HCT116 (cell line): ENCODE measurements at regions not wholly inside any gene's neighbourhood (a gene's known extent, or its start where the extent isn't known, plus 50 kb on each side); places are given as distances from the start of the nearest gene placed in this dataset.

ENCODE experiments used
- ATAC-seq: fragments of 200-7000 bp; cut with Tn5 transposase; 2 replicates; pipeline ENCODE4 v1.9.1; 2020; ENCODE audit warnings: mild to moderate bottlenecking, moderate library complexity
- BruUV-seq: library from RNA; stranded (reverse); fragments of 400-500 nt; replicated peaks from 2 replicates; lab custom pipeline; 2021; lab: Mats Ljungman, UMichigan
- CTCF ChIA-PET: fragments of 300-600 bp; sonication (Branson Sonifier 250); formaldehyde crosslinking; loops from one replicate; lab custom pipeline; 2021; ENCODE audit warnings: antibody characterized with exemption; lab: Charles Lee
- POLR2A ChIA-PET: fragments of 300-600, 350-600 bp; sonication (Branson Sonifier 250); formaldehyde crosslinking; loops from one replicate; lab custom pipeline; 2021; ENCODE audit warnings: antibody characterized with exemption; lab: Charles Lee
- RAD21 ChIA-PET, 2 experiments: fragments of 300-600 bp; sonication (Branson Sonifier 250); formaldehyde crosslinking; loops; one replicate each; lab custom pipeline; 2023; ENCODE audit warnings: low total read pairs in 2 of 2; ENCODE audit not compliant: uncharacterized antibody in 2 of 2, unreplicated experiment in 2 of 2, low non-redundant PET in 1 of 2; lab: Charles Lee
- DNase-seq: peaks from one replicate; pipeline ENCODE4 v3.0.0-alpha.2; 2010; ENCODE audit warnings: low read depth, low spot score
- H2AFZ ChIP-seq: fragments of 200-600 bp; shearing (Covaris generic), sonication (generic); 2 replicates; pipeline ENCODE4 v1.6.1; 2017; ENCODE audit warnings: low read depth, mixed run types, mixed read lengths, antibody characterized with exemption, low read length; ENCODE audit not compliant: poor library complexity, severe bottlenecking
- H3K27ac ChIP-seq: 2 replicates; pipeline ENCODE4 v1.5.1; 2012; ENCODE audit warnings: low read depth, low read length
- H3K27me3 ChIP-seq: fragments of 200-600 bp; sonication (generic); 2 replicates; pipeline ENCODE4 v1.6.1; 2016; ENCODE audit warnings: mixed run types, low read length, mixed read lengths; ENCODE audit not compliant: insufficient read depth
- H3K36me3 ChIP-seq, 2 experiments: fragments of 200-500 bp in 1 of 2; fragments of 200-600 bp in 1 of 2; sonication (Bioruptor generic) in 1 of 2; sonication (generic) in 1 of 2; 2 replicates each; pipeline versions ENCODE4 v1.5.1 to v1.6.1; 2014 to 2016; ENCODE audit warnings: low read length in 2 of 2, inconsistent platforms in 1 of 2, mixed read lengths in 1 of 2, mixed run types in 1 of 2; ENCODE audit not compliant: insufficient read depth in 2 of 2, control insufficient read depth in 1 of 2
- H3K4me1 ChIP-seq, 2 experiments: fragments of 200-600 bp in 1 of 2; sonication (generic) in 1 of 2; 2 replicates each; pipeline versions ENCODE4 v1.5.1 to v1.6.1; 2012 to 2017; ENCODE audit warnings: low read length in 2 of 2, inconsistent platforms in 1 of 2, mild to moderate bottlenecking in 1 of 2, mixed read lengths in 1 of 2, mixed run types in 1 of 2, moderate library complexity in 1 of 2; ENCODE audit not compliant: insufficient read depth in 2 of 2, control insufficient read depth in 1 of 2
- H3K4me2 ChIP-seq: fragments of 200-600 bp; sonication (generic); 2 replicates; pipeline ENCODE4 v1.6.1; 2017; ENCODE audit warnings: mixed run types, low read length, mixed read lengths
- H3K4me3 ChIP-seq, 2 experiments: fragments of 200-600 bp in 1 of 2; sonication (generic) in 1 of 2; replicated peaks in 1 of 2; 2 replicates each; pipeline ENCODE4 v1.5.1; 2011 to 2016; ENCODE audit warnings: low read length in 2 of 2, control low read depth in 1 of 2, low read depth in 1 of 2, mild to moderate bottlenecking in 1 of 2, mixed read lengths in 1 of 2, mixed run types in 1 of 2
- H3K79me2 ChIP-seq: fragments of 200-600 bp; sonication (generic); 2 replicates; pipeline ENCODE4 v1.6.1; 2017; ENCODE audit warnings: mild to moderate bottlenecking, mixed run types, low read length, moderate library complexity, mixed read lengths; ENCODE audit not compliant: insufficient read depth
- H3K9ac ChIP-seq: fragments of 200-600 bp; sonication (generic); 2 replicates; pipeline ENCODE4 v1.6.1; 2016; ENCODE audit warnings: low read length, mixed read lengths
- H3K9me2 ChIP-seq: fragments of 200-600 bp; sonication (generic), shearing (Covaris generic); 2 replicates; pipeline ENCODE4 v1.6.1; 2017; ENCODE audit warnings: mixed run types, mild to moderate bottlenecking, moderate library complexity; ENCODE audit not compliant: insufficient read depth
- H3K9me3 ChIP-seq, 2 experiments: fragments of 200-500 bp in 1 of 2; fragments of 200-600 bp in 1 of 2; sonication (Bioruptor generic) in 1 of 2; sonication (generic) in 1 of 2; 2 replicates each; pipeline ENCODE4 v1.6.1; 2014 to 2017; ENCODE audit warnings: low read length in 2 of 2, mixed read lengths in 2 of 2, inconsistent platforms in 1 of 2, low read depth in 1 of 2, mild to moderate bottlenecking in 1 of 2, mixed run types in 1 of 2, moderate library complexity in 1 of 2; ENCODE audit not compliant: control insufficient read depth in 1 of 2, insufficient read depth in 1 of 2
- H4K20me1 ChIP-seq: fragments of 200-600 bp; sonication (generic), shearing (Covaris generic); 2 replicates; pipeline ENCODE4 v1.6.1; 2017; ENCODE audit warnings: mixed run types, mild to moderate bottlenecking, moderate library complexity; ENCODE audit not compliant: insufficient read depth
- CEBPB ChIP-seq: IDR thresholded peaks from 2 replicates; pipeline ENCODE4 v1.6.1; 2012; ENCODE audit warnings: low read depth
- EGR1 ChIP-seq: IDR thresholded peaks from 2 replicates; pipeline ENCODE4 v1.6.1; 2012; ENCODE audit warnings: low read depth
- ELF1 ChIP-seq: IDR thresholded peaks from 2 replicates; pipeline ENCODE4 v1.6.1; 2012; ENCODE audit warnings: low read depth, borderline replicate concordance
- EZH2 ChIP-seq: fragments of 200-600 bp; sonication (generic); IDR thresholded peaks from 2 replicates; pipeline ENCODE4 v1.6.1; 2017; ENCODE audit warnings: antibody characterized with exemption, mixed run types
- EZH2phosphoT487 ChIP-seq: fragments of 200-600 bp; IDR thresholded peaks from 2 replicates; pipeline ENCODE4 v1.6.1; 2018; ENCODE audit warnings: antibody characterized with exemption, borderline replicate concordance
- FOSL1 ChIP-seq: IDR thresholded peaks from 2 replicates; pipeline ENCODE4 v1.6.1; 2012; ENCODE audit warnings: low read depth
- POLR2A ChIP-seq: IDR thresholded peaks from 2 replicates; pipeline ENCODE4 v1.7.0; 2011; ENCODE audit warnings: borderline replicate concordance; ENCODE audit not compliant: insufficient read depth, insufficient read length; ENCODE audit errors: extremely low read depth
- POLR2AphosphoS5 ChIP-seq: IDR thresholded peaks from 2 replicates; pipeline ENCODE4 v1.6.1; 2011; ENCODE audit warnings: mild to moderate bottlenecking, low read depth, low read length, moderate library complexity
- REST ChIP-seq: IDR thresholded peaks from 2 replicates; pipeline ENCODE4 v1.6.1; 2012; ENCODE audit warnings: low read depth
- SP1 ChIP-seq: IDR thresholded peaks from 2 replicates; pipeline ENCODE4 v1.6.1; 2012; ENCODE audit warnings: low read depth
- SRF ChIP-seq: IDR thresholded peaks from 2 replicates; pipeline ENCODE4 v1.6.1; 2012; ENCODE audit warnings: low read depth
- YY1 ChIP-seq: IDR thresholded peaks from 2 replicates; pipeline ENCODE4 v1.6.1; 2011; ENCODE audit warnings: low read length, low read depth, moderate library complexity, mild to moderate bottlenecking; ENCODE audit not compliant: insufficient replicate concordance; ENCODE audit errors: extremely low read depth
- ZFX ChIP-seq: fragments of 450-650 bp; IDR thresholded peaks from 2 replicates; pipeline ENCODE4 v1.6.1; 2017
- ZNF274 ChIP-seq: fragments of 200-500 bp; sonication (Bioruptor generic); IDR thresholded peaks from 2 replicates; pipeline ENCODE4 v1.6.1; 2014; ENCODE audit warnings: mild to moderate bottlenecking, low read depth, low read length, inconsistent platforms
- intact Hi-C: fragments of 100-400 bp; cut with micrococcal nuclease; formaldehyde crosslinking; loops from 2 replicates; pipeline ENCODE4 v1.10.0; 2022
- TF ChIP-seq, protein P1 (sequence below): IDR thresholded peaks from 2 replicates; pipeline ENCODE4 v1.6.1; 2012

DNA sequence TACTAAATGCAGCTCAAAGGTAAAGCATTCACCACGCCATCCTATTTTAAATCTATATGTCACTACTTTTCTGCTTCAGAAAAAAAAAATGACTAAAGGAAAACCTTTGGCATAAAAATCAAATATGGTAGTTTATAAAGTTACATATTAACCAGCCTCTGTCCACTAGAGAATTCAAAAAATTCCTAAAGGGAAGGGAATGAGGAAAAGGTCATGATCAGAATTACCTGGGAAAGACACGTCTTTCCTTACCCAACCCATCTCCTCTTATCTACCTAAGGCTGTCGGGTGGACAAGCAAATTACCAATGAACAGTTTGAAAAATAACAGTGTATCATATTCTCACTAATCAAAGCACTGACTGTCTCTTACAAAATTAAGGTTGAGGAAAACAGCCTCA, 100.7 kb upstream of the TMEM106B start:
- TF ChIP-seq POLR2A, result no peak
- no peak for TF ChIP-seq REST
- TF ChIP-seq, protein P1, sequence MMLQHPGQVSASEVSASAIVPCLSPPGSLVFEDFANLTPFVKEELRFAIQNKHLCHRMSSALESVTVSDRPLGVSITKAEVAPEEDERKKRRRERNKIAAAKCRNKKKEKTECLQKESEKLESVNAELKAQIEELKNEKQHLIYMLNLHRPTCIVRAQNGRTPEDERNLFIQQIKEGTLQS, result no peak
- TF ChIP-seq POLR2AphosphoS5, result no peak
- no peak for TF ChIP-seq EZH2
- TF ChIP-seq SP1, result no peak
- no peak for TF ChIP-seq YY1
- TF ChIP-seq EZH2phosphoT487, result no peak
- TF ChIP-seq EGR1, result no peak
- TF ChIP-seq ELF1, result no peak
- no peak for TF ChIP-seq ZNF274
- TF ChIP-seq SRF, result no peak
- no peak for TF ChIP-seq CEBPB
- no peak for TF ChIP-seq FOSL1
- no peak for TF ChIP-seq ZFX
- ChIA-PET POLR2A (no interaction called here), CTCF (no interaction called here), RAD21 (no interaction called here)
- H3K9ac ChIP-seq, result no peak overlapping the region
- no TSS peak for BruUV-seq
- intact Hi-C loops, result no loop called here
- no peak overlapping the region for H3K4me2 ChIP-seq
- no peaks in the 10 kb centered on the region; the same call in 1 of the 2 replicates for H3K9me2 ChIP-seq
- H2AFZ ChIP-seq, result no peak overlapping the region
- H3K27ac ChIP-seq, result no peak overlapping the region
- no peaks in the 10 kb centered on the region for H4K20me1 ChIP-seq
- ATAC-seq, result no peak
- 0 out of 4 replicates have a peak, but pooled peaks cover 0 to 2% of the 10 kb centered on the region in 2 experiments for H3K4me1 ChIP-seq
- no peaks in the 10 kb centered on the region for H3K36me3 ChIP-seq
- H3K9me3 ChIP-seq, result no peaks in the 10 kb centered on the region
- H3K27me3 ChIP-seq, result no peaks in the 10 kb centered on the region
- H3K79me2 ChIP-seq, result no peaks in the 10 kb centered on the region
- no peak for DNase-seq
- H3K4me3 ChIP-seq, result no peak overlapping the region
